Naive thymus-derived CD8-positive, alpha-beta T cell (primary cell): ENCODE measurements at regions not wholly inside any gene's neighbourhood (a gene's known extent, or its start where the extent isn't known, plus 50 kb on each side); places are given as distances from the start of the nearest gene placed in this dataset.

Source experiments
- ATAC-seq, 2 donors: fragments of 150-1000 bp; cut with Tn5 transposase in 1 of 2; sonication (Bioruptor Pico), chemical (Tn5 transposase) in 1 of 2; 1 replicate in 1 of 2; 2 replicates in 1 of 2; pipeline ENCODE4 v1.10.0; 2021; ENCODE audit warnings: mild to moderate bottlenecking in 2 of 2, moderate library complexity in 2 of 2
- POLR2A ChIA-PET: fragments of 350-600 bp; sonication (Branson Sonifier 250); formaldehyde crosslinking; loops from one replicate; lab custom pipeline; 2021; ENCODE audit warnings: antibody characterized with exemption; lab: Charles Lee
- DNase-seq, 10 donors: peaks; one replicate each; pipeline versions ENCODE4 v3.0.0 to v3.0.0-alpha.2; 2020 to 2022
- H3K27ac Mint-ChIP-seq, 10 donors: one replicate each; pipeline ENCODE4 v1.8.0; 2020 to 2022; ENCODE audit warnings: mild to moderate bottlenecking in 10 of 10, mixed read lengths in 10 of 10, moderate library complexity in 4 of 10, inconsistent platforms in 1 of 10
- H3K27me3 Mint-ChIP-seq, 5 donors: one replicate each; pipeline ENCODE4 v1.8.0; 2021 to 2022; ENCODE audit warnings: mixed read lengths in 5 of 5
- H3K36me3 Mint-ChIP-seq, 3 donors: one replicate each; pipeline ENCODE4 v1.8.0; 2020 to 2022; ENCODE audit warnings: mixed read lengths in 3 of 3, mild to moderate bottlenecking in 2 of 3, inconsistent platforms in 1 of 3
- H3K4me1 Mint-ChIP-seq, 4 donors: one replicate each; pipeline ENCODE4 v1.8.0; 2021 to 2022; ENCODE audit warnings: mixed read lengths in 4 of 4
- H3K4me3 Mint-ChIP-seq, 10 donors: one replicate each; pipeline ENCODE4 v1.8.0; 2020 to 2022; ENCODE audit warnings: mild to moderate bottlenecking in 10 of 10, mixed read lengths in 10 of 10, moderate library complexity in 6 of 10, inconsistent platforms in 1 of 10
- H3K9me3 Mint-ChIP-seq, 9 donors: one replicate each; pipeline ENCODE4 v1.8.0; 2020 to 2022; ENCODE audit warnings: mixed read lengths in 9 of 9, mild to moderate bottlenecking in 3 of 9, inconsistent platforms in 1 of 9, moderate library complexity in 1 of 9

GRCh38 chr1:87239997-87240605, 88.6 kb upstream of the LMO4 start:
- DNase-seq (no peak), ATAC-seq (no peak)
- POLR2A ChIA-PET = no interaction called here
- no peaks in the 10 kb centered on the region for H3K4me1 Mint-ChIP-seq
- no peak overlapping the region for H3K27ac Mint-ChIP-seq
- H3K4me3 Mint-ChIP-seq = no peak overlapping the region
- no peaks in the 10 kb centered on the region for H3K9me3 Mint-ChIP-seq
- H3K36me3 Mint-ChIP-seq = no peaks in the 10 kb centered on the region
- peaks cover 2 to 13% (median 7%) of the 10 kb centered on the region in 5 donors for H3K27me3 Mint-ChIP-seq

- POLR2A ChIA-PET = no interaction called here
- peaks cover 2 to 13% (median 7%) of the 10 kb centered on the region in 5 donors for H3K27me3 Mint-ChIP-seq
- no peaks in the 10 kb centered on the region for H3K4me1 Mint-ChIP-seq
- H3K9me3 Mint-ChIP-seq = no peaks in the 10 kb centered on the region
- no peaks in the 10 kb centered on the region for H3K36me3 Mint-ChIP-seq
- no peak overlapping the region for H3K4me3 Mint-ChIP-seq
- DNase-seq (no peak), ATAC-seq (no peak)
- no peak overlapping the region for H3K27ac Mint-ChIP-seq
Measured at GRCh38 chr1:87240661-87241285, 87.9 kb upstream of the LMO4 start.

- no peak overlapping the region for H3K4me3 Mint-ChIP-seq
- no peak overlapping the region for H3K27ac Mint-ChIP-seq
- ATAC-seq (no peak), DNase-seq (no peak)
- POLR2A ChIA-PET = no interaction called here
- peaks cover 0 to 1% (median 0%) of the 10 kb centered on the region in 9 donors for H3K9me3 Mint-ChIP-seq
- no peaks in the 10 kb centered on the region for H3K4me1 Mint-ChIP-seq
- H3K27me3 Mint-ChIP-seq = peaks cover 3 to 13% (median 6%) of the 10 kb centered on the region in 5 donors
- H3K36me3 Mint-ChIP-seq = peaks cover 0 to 2% (median 0%) of the 10 kb centered on the region in 3 donors
Measured at GRCh38 chr1:87242445-87243185, 86.1 kb upstream of the LMO4 start.

- POLR2A ChIA-PET = no interaction called here
- Mint-ChIP-seq H3K27ac (no peak overlapping the region), H3K36me3 (peaks cover 0 to 8% (median 0%) of the 10 kb centered on the region in 3 donors)
Measured at GRCh38 chr1:87243573-87243972, 85.1 kb upstream of the LMO4 start.

GRCh38 chr1:87246436-87246835, 82.2 kb upstream of the LMO4 start:
- no peak overlapping the region for H3K4me3 Mint-ChIP-seq
- H3K27me3 Mint-ChIP-seq = peaks cover 3 to 23% (median 14%) of the 10 kb centered on the region in 5 donors
- peaks cover 0 to 3% (median 0%) of the 10 kb centered on the region in 9 donors for H3K9me3 Mint-ChIP-seq
- no peak overlapping the region for H3K27ac Mint-ChIP-seq
- DNase-seq (no peak), ATAC-seq (no peak)
- peaks cover 0 to 8% (median 0%) of the 10 kb centered on the region in 3 donors for H3K36me3 Mint-ChIP-seq
- POLR2A ChIA-PET = no interaction called here
- H3K4me1 Mint-ChIP-seq = no peaks in the 10 kb centered on the region

More at GRCh38 chr1:87243573-87243972, 85.1 kb upstream of the LMO4 start:
- peaks cover 0 to 12% (median 5%) of the 10 kb centered on the region in 5 donors for H3K27me3 Mint-ChIP-seq
- H3K4me1 Mint-ChIP-seq = no peaks in the 10 kb centered on the region
- H3K4me3 Mint-ChIP-seq = no peak overlapping the region
- ATAC-seq (no peak), DNase-seq (no peak)
- peaks cover 0 to 2% (median 0%) of the 10 kb centered on the region in 9 donors for H3K9me3 Mint-ChIP-seq

GRCh38 chr1:87249803-87250202, 78.9 kb upstream of the LMO4 start:
- DNase-seq (no peak), ATAC-seq (no peak)
- POLR2A ChIA-PET = no interaction called here
- no peak overlapping the region for H3K27ac Mint-ChIP-seq
- H3K4me3 Mint-ChIP-seq = no peak overlapping the region
- no peaks in the 10 kb centered on the region for H3K4me1 Mint-ChIP-seq
- H3K9me3 Mint-ChIP-seq = peaks cover 0 to 9% (median 1%) of the 10 kb centered on the region in 9 donors
- peaks cover 3 to 41% (median 15%) of the 10 kb centered on the region in 5 donors for H3K27me3 Mint-ChIP-seq
- H3K36me3 Mint-ChIP-seq = peaks cover 0 to 8% (median 0%) of the 10 kb centered on the region in 3 donors

GRCh38 chr1:87250336-87250735, 78.3 kb upstream of the LMO4 start:
- Mint-ChIP-seq H3K4me3 (no peak overlapping the region), H3K4me1 (no peaks in the 10 kb centered on the region), H3K36me3 (peaks cover 0 to 8% (median 0%) of the 10 kb centered on the region in 3 donors), H3K27me3 (peaks cover 3 to 41% (median 15%) of the 10 kb centered on the region in 5 donors), H3K9me3 (peaks cover 0 to 9% (median 1%) of the 10 kb centered on the region in 9 donors), H3K27ac (no peak overlapping the region)
- POLR2A ChIA-PET = no interaction called here
- DNase-seq (no peak), ATAC-seq (no peak)

- no peaks in the 10 kb centered on the region for H3K4me1 Mint-ChIP-seq
- DNase-seq = no peak
- ATAC-seq = no peak
- H3K36me3 Mint-ChIP-seq = peaks cover 0 to 8% (median 0%) of the 10 kb centered on the region in 3 donors
- peaks cover 3 to 39% (median 14%) of the 10 kb centered on the region in 5 donors for H3K27me3 Mint-ChIP-seq
- H3K27ac Mint-ChIP-seq = peak overlapping the region in 1 of 10 donors; percentile 6
- H3K4me3 Mint-ChIP-seq = no peak overlapping the region
- POLR2A ChIA-PET = no interaction called here
- H3K9me3 Mint-ChIP-seq = peaks cover 0 to 9% (median 1%) of the 10 kb centered on the region in 9 donors
Measured at GRCh38 chr1:87252406-87252805, 76.3 kb upstream of the LMO4 start.

GRCh38 chr1:87262688-87263087, 66.0 kb upstream of the LMO4 start:
- peaks cover 0 to under 1% (median 0%) of the 10 kb centered on the region in 4 donors for H3K4me1 Mint-ChIP-seq

GRCh38 chr1:87263281-87263680, 65.4 kb upstream of the LMO4 start:
- POLR2A ChIA-PET = no interaction called here
- H3K9me3 Mint-ChIP-seq = no peaks in the 10 kb centered on the region
- H3K4me3 Mint-ChIP-seq = no peak overlapping the region
- no peaks in the 10 kb centered on the region for H3K36me3 Mint-ChIP-seq
- DNase-seq (no peak), ATAC-seq (no peak)
- H3K27ac Mint-ChIP-seq = no peak overlapping the region
- H3K27me3 Mint-ChIP-seq = peaks cover 2 to 14% (median 9%) of the 10 kb centered on the region in 5 donors
- peaks cover 0 to 5% (median 0%) of the 10 kb centered on the region in 4 donors for H3K4me1 Mint-ChIP-seq

More at GRCh38 chr1:87262688-87263087, 66.0 kb upstream of the LMO4 start:
- ATAC-seq = no peak
- DNase-seq = no peak
- H3K27me3 Mint-ChIP-seq = peaks cover 4 to 11% (median 8%) of the 10 kb centered on the region in 5 donors
- POLR2A ChIA-PET = no interaction called here
- no peak overlapping the region for H3K27ac Mint-ChIP-seq
- H3K9me3 Mint-ChIP-seq = peaks cover 0 to 3% (median 0%) of the 10 kb centered on the region in 9 donors
- no peak overlapping the region for H3K4me3 Mint-ChIP-seq
- no peaks in the 10 kb centered on the region for H3K36me3 Mint-ChIP-seq

- H3K27ac Mint-ChIP-seq = no peak overlapping the region
- POLR2A ChIA-PET = no interaction called here
- H3K27me3 Mint-ChIP-seq = peaks cover 2 to 15% (median 11%) of the 10 kb centered on the region in 5 donors
- peaks cover 0 to 5% (median 0%) of the 10 kb centered on the region in 4 donors for H3K4me1 Mint-ChIP-seq
- H3K9me3 Mint-ChIP-seq = no peaks in the 10 kb centered on the region
- no peak overlapping the region for H3K4me3 Mint-ChIP-seq
- ATAC-seq = no peak
- H3K36me3 Mint-ChIP-seq = no peaks in the 10 kb centered on the region
- DNase-seq = no peak
Measured at GRCh38 chr1:87263785-87264184, 64.9 kb upstream of the LMO4 start.

- Mint-ChIP-seq H3K9me3 (no peaks in the 10 kb centered on the region), H3K4me1 (peaks cover 0 to 5% (median 0%) of the 10 kb centered on the region in 4 donors), H3K27me3 (peaks cover 2 to 15% (median 8%) of the 10 kb centered on the region in 5 donors), H3K36me3 (no peaks in the 10 kb centered on the region), H3K4me3 (no peak overlapping the region), H3K27ac (no peak overlapping the region)
- no peak for ATAC-seq
- POLR2A ChIA-PET = no interaction called here
- no peak for DNase-seq
Measured at GRCh38 chr1:87264976-87265375, 63.7 kb upstream of the LMO4 start.

- H3K9me3 Mint-ChIP-seq = no peaks in the 10 kb centered on the region
- no peaks in the 10 kb centered on the region for H3K36me3 Mint-ChIP-seq
- peaks cover 0 to 5% (median 0%) of the 10 kb centered on the region in 4 donors for H3K4me1 Mint-ChIP-seq
- H3K27me3 Mint-ChIP-seq = peaks cover 5 to 15% (median 11%) of the 10 kb centered on the region in 5 donors
- no peak overlapping the region for H3K4me3 Mint-ChIP-seq
- DNase-seq (no peak), ATAC-seq (no peak)
- H3K27ac Mint-ChIP-seq = no peak overlapping the region
- POLR2A ChIA-PET = no interaction called here
Measured at GRCh38 chr1:87265786-87266185, 62.9 kb upstream of the LMO4 start.
